DOHH2 (cell line): ENCODE measurements at regions not wholly inside any gene's neighbourhood (a gene's known extent, or its start where the extent isn't known, plus 50 kb on each side); places are given as distances from the start of the nearest gene placed in this dataset.

Experiments
- EZH2phosphoT487 ChIP-seq: fragments of 200-600 bp; sonication (generic); IDR thresholded peaks from 2 replicates; pipeline ENCODE4 v1.6.1; 2017; ENCODE audit warnings: borderline replicate concordance, mild to moderate bottlenecking, antibody characterized with exemption, low read length, moderate library complexity, mixed read lengths
- TF ChIP-seq, protein P1 (sequence below): fragments of 200-600 bp; sonication (generic); IDR thresholded peaks from one replicate; pipeline ENCODE4 v1.5.1; 2014; ENCODE audit warnings: antibody characterized with exemption, mild to moderate bottlenecking, low read depth, low read length; ENCODE audit not compliant: poor library complexity, severe bottlenecking

DNA sequence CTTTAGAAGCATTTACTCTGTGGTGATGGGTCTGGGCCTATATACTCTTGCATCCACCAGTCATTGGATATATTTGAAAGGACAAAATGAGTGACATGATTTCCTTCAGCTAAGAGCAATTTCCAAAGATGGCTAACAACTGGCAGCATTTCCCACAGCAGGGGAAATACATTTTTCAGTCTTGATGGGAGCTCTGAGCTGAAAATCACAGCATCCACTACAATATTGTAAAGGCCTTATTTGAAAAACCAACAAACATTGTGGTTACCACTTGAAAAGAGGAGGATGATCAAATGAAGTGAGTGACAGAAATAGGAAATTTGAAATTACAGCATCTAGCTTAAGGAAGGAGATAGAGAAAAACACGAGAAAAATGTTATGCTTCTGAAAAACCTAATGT is 705.0 kb upstream of the EPHA7 start:
- TF ChIP-seq, protein P1, sequence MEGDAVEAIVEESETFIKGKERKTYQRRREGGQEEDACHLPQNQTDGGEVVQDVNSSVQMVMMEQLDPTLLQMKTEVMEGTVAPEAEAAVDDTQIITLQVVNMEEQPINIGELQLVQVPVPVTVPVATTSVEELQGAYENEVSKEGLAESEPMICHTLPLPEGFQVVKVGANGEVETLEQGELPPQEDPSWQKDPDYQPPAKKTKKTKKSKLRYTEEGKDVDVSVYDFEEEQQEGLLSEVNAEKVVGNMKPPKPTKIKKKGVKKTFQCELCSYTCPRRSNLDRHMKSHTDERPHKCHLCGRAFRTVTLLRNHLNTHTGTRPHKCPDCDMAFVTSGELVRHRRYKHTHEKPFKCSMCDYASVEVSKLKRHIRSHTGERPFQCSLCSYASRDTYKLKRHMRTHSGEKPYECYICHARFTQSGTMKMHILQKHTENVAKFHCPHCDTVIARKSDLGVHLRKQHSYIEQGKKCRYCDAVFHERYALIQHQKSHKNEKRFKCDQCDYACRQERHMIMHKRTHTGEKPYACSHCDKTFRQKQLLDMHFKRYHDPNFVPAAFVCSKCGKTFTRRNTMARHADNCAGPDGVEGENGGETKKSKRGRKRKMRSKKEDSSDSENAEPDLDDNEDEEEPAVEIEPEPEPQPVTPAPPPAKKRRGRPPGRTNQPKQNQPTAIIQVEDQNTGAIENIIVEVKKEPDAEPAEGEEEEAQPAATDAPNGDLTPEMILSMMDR: no peak
- TF ChIP-seq EZH2phosphoT487: no peak
